AG10803 (cell line): ENCODE measurements at regions not wholly inside any gene's neighbourhood (a gene's known extent, or its start where the extent isn't known, plus 50 kb on each side); places are given as distances from the start of the nearest gene placed in this dataset.

Source experiments
- DNase-seq: peaks from one replicate; pipeline ENCODE4 v3.0.0; 2010; ENCODE audit warnings: low read depth
- H3K4me3 ChIP-seq: 2 replicates; pipeline ENCODE4 v1.5.1; 2011; ENCODE audit warnings: mild to moderate bottlenecking, low read length, control low read depth
- TF ChIP-seq, protein P1 (sequence below): conservative IDR thresholded peaks from 2 replicates; pipeline ENCODE4 v1.5.1; 2011; ENCODE audit warnings: mild to moderate bottlenecking, low read length, control low read depth, inconsistent platforms

DNA sequence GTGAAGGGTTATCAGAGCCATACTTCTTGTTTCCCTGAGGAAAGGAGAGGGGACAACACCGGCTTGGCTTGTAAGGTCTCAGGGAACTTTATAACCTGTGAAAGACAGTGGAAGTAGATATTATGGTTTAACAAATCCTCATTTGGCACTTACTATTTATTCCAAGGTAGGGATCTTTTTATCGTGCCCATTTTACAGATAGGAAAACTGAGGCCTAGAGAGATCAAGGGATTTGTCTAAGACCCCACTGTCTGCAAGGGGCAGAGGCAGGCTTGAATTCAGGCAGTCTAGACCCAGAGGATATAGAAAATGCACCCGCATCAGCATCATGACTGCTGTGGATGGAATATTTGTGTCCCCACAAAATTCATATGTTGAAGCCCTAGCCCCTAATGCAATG lies 118.4 kb upstream of the CST7 start:
- no peak for DNase-seq
- TF ChIP-seq, protein P1, sequence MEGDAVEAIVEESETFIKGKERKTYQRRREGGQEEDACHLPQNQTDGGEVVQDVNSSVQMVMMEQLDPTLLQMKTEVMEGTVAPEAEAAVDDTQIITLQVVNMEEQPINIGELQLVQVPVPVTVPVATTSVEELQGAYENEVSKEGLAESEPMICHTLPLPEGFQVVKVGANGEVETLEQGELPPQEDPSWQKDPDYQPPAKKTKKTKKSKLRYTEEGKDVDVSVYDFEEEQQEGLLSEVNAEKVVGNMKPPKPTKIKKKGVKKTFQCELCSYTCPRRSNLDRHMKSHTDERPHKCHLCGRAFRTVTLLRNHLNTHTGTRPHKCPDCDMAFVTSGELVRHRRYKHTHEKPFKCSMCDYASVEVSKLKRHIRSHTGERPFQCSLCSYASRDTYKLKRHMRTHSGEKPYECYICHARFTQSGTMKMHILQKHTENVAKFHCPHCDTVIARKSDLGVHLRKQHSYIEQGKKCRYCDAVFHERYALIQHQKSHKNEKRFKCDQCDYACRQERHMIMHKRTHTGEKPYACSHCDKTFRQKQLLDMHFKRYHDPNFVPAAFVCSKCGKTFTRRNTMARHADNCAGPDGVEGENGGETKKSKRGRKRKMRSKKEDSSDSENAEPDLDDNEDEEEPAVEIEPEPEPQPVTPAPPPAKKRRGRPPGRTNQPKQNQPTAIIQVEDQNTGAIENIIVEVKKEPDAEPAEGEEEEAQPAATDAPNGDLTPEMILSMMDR = no peak

DNA sequence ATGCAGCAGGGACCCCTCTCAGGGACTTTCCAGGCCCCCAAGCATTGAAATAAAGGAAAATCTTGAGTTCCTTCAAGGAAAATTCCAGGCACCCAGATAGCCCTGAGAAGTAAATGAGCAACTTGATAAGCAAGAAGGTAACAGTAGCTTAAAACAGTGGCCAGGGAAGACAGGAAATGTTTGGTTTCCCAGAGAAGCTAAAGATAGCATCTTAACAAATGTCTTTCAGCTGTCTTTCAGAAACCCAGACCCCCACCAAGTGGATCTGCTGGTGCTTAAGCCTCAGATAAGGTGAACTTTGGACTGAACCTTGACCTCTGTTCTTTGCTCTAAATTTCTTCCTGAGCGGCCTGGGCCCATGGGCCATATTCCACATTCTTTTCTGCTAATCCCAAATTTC lies 117.8 kb upstream of the CST7 start:
- DNase-seq = no peak
- TF ChIP-seq, protein P1 = no peak
- H3K4me3 ChIP-seq = no peak overlapping the region

More for the DNA sequence above, 118.4 kb upstream of the CST7 start:
- no peak overlapping the region for H3K4me3 ChIP-seq

DNA sequence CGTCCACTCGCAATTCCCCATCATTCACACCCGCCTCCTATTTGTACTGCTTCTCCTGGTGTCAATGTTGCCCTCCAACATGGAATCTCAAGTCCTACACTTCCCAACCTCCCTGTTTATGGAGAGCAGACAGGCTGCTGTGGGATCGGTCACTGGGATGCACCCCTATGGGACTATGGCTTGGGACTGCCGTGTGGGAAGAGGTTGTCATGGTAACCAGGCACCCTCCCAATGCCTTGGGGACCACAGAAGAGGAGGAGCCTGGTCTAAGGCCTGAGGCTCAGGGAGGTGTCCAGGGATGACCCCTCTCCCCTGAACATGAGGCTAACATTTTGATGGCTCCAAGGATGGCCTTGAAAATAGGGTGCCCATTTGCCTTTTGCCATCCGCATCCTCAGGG lies 116.6 kb upstream of the CST7 start:
- H3K4me3 ChIP-seq = no peak overlapping the region
- no peak for DNase-seq
- TF ChIP-seq, protein P1 = no peak

DNA sequence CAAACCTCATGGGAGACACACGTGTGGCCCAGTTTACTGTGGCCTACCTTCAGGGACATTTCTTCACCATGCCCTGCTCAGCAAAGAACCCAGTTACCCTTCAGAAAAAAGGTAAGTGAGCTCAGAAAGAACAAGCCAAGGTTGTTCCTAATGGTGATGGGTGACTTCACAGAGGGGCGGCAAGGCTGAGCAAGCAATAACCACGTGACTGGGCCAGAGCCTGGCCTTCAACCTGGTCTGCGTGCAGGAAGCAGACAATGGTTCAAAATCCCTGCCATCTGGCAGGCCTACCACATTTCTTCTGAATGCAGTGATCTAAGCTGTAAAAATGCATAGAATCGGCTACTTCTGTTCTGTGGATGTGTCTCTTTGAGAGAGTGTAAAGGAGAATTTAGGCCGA lies 115.5 kb upstream of the CST7 start:
- no peak overlapping the region for H3K4me3 ChIP-seq
- DNase-seq = no peak
- TF ChIP-seq, protein P1 = no peak

DNA sequence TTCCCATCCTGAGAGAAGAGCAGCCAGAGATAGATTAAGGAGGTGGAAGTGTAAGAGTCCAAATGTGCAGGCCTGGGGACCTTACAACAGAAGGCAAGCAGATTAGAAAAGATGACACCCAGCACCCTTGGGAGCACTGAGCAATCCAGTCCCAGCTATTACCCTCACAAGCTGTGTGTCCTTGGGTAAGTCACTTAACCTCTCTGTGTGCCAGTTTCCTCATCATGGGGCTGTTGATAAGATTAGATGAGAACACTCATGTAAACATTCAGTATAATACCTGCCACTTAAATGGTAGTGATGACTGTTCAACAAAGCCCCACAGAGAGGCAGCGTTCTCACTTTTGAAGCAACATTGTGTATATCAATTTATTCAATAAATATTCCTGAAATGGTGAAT lies 114.8 kb upstream of the CST7 start:
- no peak for DNase-seq
- TF ChIP-seq, protein P1 = no peak
- no peak overlapping the region for H3K4me3 ChIP-seq

DNA sequence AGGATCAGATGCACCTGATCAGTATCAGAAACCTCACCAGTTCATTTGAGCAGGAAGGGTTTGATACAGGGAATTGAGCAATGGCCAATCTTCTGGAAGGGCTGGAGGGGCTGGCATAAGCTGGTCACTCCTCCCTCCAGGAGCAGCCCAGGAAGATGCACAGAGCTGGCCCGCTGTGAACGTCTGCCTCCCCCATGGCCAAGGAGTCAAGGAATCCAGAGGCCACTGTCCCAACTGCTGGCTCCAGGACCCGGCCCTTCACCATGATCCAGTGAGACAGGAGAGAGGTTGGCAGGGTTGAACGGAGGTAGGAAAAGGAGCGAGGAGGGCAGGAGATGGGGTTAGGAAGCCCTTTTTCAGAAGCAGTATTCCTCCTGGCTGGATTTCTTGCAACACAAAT lies 113.9 kb upstream of the CST7 start:
- H3K4me3 ChIP-seq = no peak overlapping the region
- no peak for DNase-seq
- TF ChIP-seq, protein P1 = no peak

DNA sequence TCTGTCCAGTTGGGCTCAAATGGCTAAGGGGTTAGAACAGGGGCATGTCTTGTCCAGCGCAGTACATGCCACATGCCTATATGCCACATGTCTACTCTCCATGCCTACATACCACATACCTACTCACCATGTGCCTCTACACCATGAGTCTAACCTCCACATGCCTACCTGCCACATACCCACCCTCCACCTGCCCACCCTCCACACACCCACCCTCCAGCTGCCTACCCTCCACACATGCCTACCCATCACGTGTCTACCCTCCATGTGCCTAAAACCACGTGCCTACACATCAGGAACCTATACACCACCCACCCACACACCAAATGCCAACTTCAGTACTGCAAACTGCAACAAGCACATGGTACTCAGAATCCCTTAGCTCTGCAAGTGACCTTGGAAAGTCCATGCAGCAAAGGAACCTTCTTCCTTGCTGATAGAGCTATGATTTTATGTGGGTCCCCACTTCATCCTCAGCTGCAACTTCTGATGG lies 113.0 kb upstream of the CST7 start:
- H3K4me3 ChIP-seq = no peak overlapping the region
- no peak for DNase-seq

More for the DNA sequence above, 113.0 kb upstream of the CST7 start:
- TF ChIP-seq, protein P1 = no peak
